HT1080 (cell line): ENCODE measurements at regions not wholly inside any gene's neighbourhood (a gene's known extent, or its start where the extent isn't known, plus 50 kb on each side); places are given as distances from the start of the nearest gene placed in this dataset.

Source experiments
- DNase-seq: peaks from one replicate; pipeline ENCODE4 v3.0.0-alpha.2; 2015; ENCODE audit warnings: low read depth

GRCh38 chrX:8232406-8232805 lies 61.3 kb upstream of the VCX2 start:
- no peak for DNase-seq

DNA sequence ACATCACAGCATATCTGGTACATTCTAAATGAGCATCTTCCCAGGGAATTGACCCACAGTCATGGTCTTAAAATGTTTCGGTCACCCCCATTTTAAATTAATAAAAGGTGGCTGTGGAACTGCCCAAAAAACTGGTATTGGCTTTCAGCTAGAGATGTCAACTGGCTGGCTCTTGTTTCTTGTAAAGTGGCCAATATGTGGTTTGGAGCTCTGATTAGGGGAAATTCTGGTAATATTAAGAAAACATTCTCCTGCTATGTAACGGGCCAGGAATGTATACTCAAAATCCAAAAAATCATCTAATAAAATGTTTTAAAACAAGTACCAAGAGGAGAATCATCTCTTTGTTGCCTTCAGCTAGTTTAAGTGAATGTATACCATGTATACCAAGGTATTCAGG lies 62.0 kb upstream of the VCX2 start:
- no peak for DNase-seq

DNA sequence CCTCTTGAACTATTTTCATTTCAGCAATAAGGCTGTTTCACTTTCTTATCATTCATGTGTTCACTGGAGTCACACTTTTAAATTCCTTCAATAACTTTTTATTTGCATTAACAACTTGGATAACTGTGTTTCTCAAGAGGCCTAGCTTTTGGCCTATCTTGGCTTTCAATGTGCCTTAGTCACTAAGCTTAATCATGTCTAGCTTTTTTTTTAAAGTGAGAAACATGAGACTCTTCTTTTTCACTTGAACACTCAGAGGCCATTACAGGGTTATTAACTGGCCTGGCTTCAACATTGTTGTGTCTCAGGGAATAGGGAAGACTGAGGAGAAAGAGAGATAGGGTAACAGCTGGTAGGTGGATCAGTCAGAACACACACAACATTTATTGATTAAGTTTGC lies 64.0 kb upstream of the VCX2 start:
- DNase-seq = peak; percentile 3

DNA sequence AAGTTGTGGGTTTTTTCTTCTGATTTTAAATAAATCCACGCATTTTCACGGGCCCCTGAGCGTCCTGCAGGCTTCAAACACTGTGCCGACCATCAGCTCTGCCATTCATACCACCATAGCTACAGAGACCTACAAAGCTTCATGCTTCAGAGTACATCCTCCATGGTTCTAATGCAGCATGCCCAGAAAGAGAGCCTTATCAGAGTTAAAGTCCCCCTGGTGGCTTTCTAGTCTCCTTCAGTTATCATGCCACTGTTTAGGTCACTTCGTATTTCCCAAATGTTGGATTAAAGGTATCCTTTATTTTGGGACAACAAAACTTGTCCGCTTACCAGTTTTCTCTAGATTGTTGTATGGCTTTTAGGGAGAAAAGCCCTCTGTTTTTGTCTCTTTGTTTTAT lies 66.7 kb upstream of the VCX2 start:
- no peak for DNase-seq

DNA sequence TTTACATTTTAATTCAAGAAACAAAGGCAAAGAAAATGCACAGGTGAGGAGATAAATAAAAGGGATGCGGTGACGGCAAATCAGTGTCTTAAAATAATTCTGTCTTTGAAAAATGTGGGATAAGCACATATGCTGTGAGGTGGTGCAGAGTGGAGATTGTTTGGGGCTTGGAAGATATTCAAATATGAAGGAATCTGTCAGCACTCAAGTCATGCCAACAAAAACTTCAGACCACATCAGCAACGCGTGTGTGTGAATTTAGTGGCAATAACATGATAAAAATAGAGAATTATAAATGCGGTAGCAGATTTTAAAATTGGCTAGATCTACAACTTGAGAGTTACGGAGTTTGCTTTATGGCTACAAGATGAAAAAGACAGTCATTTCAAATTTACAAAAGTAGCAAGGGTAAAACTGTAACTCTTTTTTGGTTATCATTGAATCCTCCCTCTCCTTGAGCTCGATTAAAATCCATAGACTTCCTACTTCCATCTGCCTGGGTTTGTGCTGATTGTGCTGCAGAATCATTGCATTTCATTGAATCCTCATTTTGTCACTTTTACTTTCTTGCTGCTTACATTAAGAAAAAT lies 71.5 kb upstream of the VCX2 start:
- DNase-seq = no peak

DNA sequence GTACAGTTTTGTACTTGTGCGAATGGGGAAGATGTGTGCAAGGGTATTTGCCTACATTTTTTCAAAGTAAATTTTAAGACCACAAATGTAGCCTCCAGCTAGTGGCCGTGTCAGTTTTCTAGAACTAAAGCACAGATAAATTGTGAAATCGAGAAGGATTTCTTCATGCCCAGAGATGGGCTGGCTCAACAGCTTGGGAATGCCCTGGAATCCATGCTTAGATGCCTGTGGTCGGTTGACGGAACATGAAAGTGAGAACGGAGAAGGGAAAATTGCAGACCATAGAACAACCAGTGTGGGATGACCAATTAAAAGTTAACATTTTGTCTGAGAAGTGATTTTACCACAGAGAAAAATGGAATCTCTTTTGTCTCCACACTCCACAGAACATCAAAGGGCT lies 73.2 kb upstream of the VCX2 start:
- no peak for DNase-seq

- no peak for DNase-seq
Measured at GRCh38 chrX:8245411-8245810, 74.3 kb upstream of the VCX2 start.

GRCh38 chrX:8253096-8253495 lies 82.0 kb upstream of the VCX2 start:
- DNase-seq = no peak

- DNase-seq = no peak
Measured at GRCh38 chrX:8254401-8254800, 83.3 kb upstream of the VCX2 start.

- DNase-seq = no peak
Measured at GRCh38 chrX:8272821-8273220, 101.8 kb upstream of the VCX2 start.

- peak; percentile 23 for DNase-seq
Measured at GRCh38 chrX:8273451-8273895, 102.4 kb upstream of the VCX2 start.

- DNase-seq = no peak
Measured at GRCh38 chrX:8274170-8274569, 103.1 kb upstream of the VCX2 start.

GRCh38 chrX:8278557-8278956 lies 107.5 kb upstream of the VCX2 start:
- DNase-seq = no peak

GRCh38 chrX:8279323-8279722 lies 108.3 kb upstream of the VCX2 start:
- DNase-seq = no peak

GRCh38 chrX:8284131-8284530 lies 113.1 kb upstream of the VCX2 start:
- DNase-seq = peak; percentile 69

GRCh38 chrX:8288590-8288989 lies 117.5 kb upstream of the VCX2 start:
- DNase-seq = peak; percentile 56

- peak; percentile 85 for DNase-seq
Measured at GRCh38 chrX:8289523-8289922, 118.5 kb upstream of the VCX2 start.

DNA sequence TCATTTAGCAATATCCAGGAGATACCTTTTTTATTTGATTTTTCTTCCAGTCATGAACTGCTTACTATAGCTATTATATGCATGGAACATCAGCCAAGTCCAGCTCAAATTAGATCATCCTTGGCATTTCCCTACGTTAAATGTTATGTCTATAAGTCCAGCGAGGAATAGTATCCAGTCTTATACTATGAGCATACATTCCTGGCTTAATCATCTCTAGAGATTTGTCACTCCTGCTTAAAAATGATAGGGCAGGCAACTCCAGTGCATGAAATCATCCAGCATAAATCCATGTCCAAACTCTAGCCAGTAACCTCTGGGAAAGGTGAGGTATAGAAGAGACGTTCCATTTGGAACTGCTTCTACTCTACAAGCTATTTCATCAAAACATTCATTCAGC lies 126.7 kb upstream of the VCX2 start:
- DNase-seq = no peak

DNA sequence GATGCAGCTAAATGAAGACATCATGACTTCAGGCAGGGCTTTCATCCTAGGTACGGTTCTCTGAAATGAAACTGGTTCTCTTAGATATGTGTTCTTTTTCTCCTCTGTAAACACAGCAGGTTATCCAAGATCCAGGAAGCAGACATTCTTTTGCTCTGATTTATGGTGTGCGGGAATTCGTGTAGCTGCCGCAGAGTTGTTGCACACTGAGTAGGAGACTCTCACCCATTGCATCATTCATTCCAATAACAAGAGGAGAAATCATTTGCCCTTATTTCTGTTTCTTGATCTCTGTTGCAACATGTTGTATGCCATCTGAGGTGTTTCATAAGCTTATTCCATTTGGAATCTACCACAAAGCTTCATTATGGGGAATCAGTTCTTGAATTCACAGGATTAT lies 133.6 kb upstream of the VCX2 start:
- DNase-seq = no peak

DNA sequence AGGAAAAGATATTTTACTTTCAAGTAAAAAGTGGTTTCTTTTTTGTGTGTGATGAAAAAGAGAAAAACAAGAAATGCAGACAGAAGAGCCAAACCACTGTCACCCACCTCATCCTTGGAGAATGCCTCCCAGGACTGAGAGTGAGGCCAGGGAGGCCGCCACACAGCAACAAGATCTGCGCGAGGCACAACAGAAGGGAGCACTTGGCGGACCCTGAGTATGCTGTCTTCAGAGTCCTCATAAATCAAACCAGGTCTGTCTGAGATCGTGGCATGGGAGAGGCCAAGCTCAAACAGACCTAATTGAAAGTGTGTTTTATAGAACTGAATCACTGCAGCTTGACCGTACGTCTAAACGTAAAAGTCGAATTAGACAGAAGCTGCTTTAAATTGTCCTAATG lies 134.3 kb upstream of the VCX2 start:
- no peak for DNase-seq

GRCh38 chrX:8306291-8306925 lies 135.3 kb upstream of the VCX2 start:
- no peak for DNase-seq

DNA sequence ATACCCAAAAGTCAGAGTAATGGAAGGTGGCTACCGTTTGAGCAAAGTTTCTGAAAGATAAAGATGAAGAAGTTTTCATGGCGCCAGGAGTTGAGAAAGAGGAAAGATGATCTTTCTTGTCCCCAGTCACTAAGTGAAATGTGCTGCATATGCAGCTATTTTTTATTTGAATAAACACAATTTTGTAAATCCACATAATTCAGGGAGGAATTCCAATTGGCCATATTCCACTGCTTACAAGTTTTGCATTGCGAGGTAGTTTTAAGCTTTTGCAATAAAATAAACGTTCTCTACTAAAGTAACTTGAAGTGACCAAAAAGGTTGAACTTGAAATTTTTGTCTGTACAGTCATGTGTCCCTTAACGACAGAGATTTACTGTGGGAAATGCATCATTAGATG lies 139.3 kb upstream of the VCX2 start:
- DNase-seq = no peak

- no peak for DNase-seq
Measured at GRCh38 chrX:8313844-8314243, 142.8 kb upstream of the VCX2 start.

DNA sequence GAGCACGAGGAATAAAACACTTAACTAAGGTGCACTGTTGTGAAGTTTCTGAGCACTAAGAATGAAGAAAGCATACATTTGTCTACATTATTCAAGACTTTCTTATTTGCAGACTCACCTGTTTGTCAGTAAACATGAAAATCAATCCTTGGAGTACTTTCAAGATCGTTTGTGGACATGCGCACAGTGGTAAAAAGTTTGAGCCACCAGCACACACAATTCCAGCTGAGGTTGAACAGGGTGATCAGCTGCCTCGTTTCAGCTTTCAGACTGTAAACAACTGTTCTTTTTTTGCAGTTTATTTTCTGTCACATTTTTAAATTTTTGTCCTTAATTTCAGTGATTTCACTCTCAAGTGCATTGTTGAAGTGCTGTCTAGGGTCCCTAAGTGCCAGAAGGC lies 143.8 kb upstream of the VCX2 start:
- DNase-seq = no peak
